HG03432 (cell line): ENCODE measurements at regions not wholly inside any gene's neighbourhood (a gene's known extent, or its start where the extent isn't known, plus 50 kb on each side); places are given as distances from the start of the nearest gene placed in this dataset.
"Not testable (repeated sequence)": the region's sequence is repeated elsewhere in the genome, so short reads cannot be mapped to it uniquely, and the experiment has no call there.

ENCODE experiments used
- ATAC-seq: cut with Tn5 transposase; IDR thresholded peaks from one replicate; pipeline ENCODE4 v1.9.1; 2021; ENCODE audit warnings: mild to moderate bottlenecking, moderate library complexity; ENCODE audit not compliant: unreplicated experiment

- peak; percentile 55 for ATAC-seq
Observed at GRCh38 chr20:6663104-6663503, 104.4 kb upstream of the BMP2 start.

GRCh38 chr20:6662309-6662708 is 105.2 kb upstream of the BMP2 start:
- no peak for ATAC-seq

- ATAC-seq: no peak
Observed at GRCh38 chr20:6660441-6660840, 107.0 kb upstream of the BMP2 start.

DNA sequence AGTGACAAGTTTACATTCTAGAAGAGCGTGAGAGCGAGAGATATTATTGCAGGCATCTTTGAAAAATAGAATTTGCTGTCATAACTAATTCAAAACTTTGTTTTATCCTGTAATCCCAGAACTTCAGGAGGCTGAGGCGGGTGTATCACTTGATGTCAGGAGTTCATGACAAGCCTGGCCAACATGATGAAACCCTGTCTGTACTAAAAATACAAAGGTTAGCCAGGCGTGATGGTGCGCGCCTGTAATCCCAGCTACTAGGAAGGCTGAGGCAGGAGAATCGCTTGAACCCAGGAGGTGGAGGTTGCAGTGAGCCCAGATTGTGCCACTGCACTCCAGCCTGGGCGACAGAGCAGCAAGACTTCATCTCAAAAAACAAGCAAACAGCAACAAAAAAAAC is 108.6 kb upstream of the BMP2 start:
- not testable (repeated sequence) for ATAC-seq

DNA sequence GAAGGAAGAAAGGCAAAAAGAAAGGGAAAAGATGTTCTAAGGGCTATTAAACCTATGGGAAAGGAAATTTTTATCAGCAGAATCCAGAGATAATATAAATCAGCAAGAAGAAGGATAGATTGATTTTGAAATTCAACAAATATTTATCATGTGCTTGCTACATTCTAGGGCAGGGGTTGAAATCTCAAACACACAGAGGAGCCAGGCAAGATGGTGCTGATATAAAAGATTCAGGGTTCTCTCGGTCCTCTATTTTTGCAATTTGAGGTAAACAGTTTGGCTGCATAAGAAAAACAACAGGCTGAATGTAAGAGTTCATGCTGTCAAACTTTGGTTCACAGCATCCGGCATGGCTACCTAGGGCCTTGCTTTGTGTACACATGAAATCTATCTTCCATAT is 109.6 kb upstream of the BMP2 start:
- ATAC-seq: no peak

DNA sequence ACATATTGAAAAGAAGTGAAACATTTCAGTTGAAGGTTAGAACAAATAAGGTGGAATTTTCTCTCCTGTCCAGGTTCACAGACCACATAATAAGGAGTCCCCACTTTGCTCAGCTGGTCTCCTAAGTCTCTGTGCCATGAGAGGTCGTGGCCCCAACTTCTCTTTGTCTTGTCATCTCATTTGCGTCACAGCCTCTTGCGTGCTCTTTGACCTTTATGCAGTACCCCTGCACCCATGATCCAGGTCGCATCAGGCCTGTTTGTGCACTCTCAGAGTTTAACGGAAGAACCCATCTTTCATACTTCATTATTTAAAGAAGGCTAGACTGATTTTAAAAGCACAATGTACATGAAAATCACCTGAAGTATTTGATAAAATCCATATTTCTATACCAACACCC is 110.4 kb upstream of the BMP2 start:
- ATAC-seq: no peak

- ATAC-seq: no peak
Observed at GRCh38 chr20:6654513-6655252, 112.8 kb upstream of the BMP2 start.

GRCh38 chr20:6651561-6651960 is 115.9 kb upstream of the BMP2 start:
- ATAC-seq: no peak

DNA sequence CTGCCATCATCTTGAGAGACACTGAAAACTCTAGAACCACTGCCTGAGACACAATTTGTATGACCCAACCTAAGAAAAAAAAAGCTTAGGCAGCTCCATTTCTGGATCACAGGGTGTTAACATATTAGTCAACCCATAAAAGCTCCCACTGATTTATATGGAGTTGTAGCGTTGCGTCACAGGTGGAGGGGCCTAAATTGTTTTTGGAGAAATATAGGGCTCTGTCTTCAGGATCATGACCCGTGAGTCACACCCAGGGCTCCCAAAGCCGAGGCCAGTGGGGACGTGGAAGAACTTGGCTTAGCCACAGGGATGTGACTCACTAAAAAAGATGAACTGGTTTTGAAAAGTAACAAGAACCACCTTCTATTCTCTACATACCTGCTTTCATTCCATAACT is 116.5 kb upstream of the BMP2 start:
- ATAC-seq: no peak

- ATAC-seq: no peak
Observed at GRCh38 chr20:6646021-6646636, 121.4 kb upstream of the BMP2 start.

- peak; percentile 42 for ATAC-seq
Observed at GRCh38 chr20:6644813-6645628, 122.5 kb upstream of the BMP2 start.

DNA sequence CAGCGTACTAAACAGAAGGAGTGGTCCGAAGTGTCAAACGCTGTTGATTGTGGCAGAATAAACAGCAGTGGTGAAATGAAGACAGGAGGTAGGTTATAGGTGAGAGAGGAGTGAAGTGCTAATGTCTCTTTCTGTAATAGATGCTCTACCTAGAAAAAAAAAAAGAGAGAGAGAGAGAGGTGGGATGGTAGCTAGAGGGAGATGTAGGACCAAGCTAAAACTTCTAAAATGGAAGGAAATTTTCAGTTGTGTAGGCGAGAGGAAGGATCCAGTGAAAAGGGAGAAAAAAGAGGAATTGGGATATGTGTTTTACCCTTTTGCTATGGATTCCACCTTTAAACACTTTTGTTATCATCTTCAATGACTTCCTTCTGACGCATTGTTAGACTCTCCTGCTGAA is 126.5 kb upstream of the BMP2 start:
- ATAC-seq: no peak

DNA sequence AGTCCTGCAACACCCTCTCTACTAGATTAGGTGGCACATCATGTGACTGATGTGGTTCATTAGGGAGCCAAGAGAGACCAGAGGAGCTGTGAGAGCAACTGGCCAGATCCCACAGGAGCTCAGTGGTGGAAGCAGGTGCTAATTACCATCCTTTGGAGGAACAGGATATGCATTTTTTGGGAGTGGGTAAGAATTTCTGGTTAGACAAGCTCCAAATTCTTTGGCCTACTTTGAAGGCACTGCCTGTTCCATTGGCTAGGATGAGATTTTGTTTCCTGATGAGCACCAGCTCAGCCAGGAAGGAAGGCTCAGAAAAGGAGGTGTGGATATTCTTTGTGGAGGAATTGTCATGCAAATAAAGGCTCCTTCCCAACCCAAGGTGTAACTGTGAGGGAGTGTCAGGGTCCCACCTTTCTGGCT is 130.3 kb upstream of the BMP2 start:
- ATAC-seq: no peak

DNA sequence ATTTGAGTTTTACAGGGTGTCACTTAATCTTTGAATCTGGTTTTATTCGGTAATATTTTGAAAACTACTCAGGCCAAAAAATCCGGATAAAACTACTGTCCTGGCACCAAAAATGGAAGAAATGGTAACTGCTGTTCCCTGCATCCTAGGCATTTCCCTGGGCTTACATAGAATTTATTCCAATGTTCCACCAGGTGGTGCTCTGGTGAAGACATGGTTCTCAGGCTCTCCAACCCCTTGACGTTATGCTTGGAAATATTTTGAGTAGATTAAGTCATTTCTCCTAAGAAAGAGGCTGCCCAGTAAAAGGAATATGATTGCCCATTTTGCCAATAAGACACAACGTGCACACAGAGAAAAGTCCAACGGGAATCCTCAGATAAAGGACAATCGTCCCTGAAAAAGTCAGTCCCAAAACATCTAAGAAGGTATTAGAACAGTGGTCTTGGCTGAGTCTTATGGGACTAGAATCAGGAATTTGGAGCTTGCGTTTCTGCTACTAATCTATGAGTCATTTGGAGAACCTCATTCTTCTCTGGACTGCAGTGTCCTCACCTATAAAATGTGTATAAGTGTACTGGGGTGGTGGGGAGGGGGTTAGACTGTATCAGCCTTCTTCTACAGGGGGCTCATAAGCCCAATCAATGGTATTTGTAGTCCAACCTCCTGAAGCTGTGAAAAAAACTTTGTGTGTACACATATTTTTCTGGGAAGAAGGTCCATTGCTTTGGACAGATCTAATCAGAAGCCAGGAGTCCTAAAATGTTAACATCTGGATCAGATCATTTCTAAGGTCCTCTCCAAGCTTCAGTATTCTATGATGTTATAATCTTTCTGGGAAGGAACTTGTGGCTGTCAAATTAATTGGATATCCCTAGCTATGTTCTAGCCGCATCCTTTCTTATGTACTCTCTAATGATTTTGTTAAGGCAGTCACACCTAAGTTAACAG is 131.0 kb upstream of the BMP2 start:
- no peak for ATAC-seq

DNA sequence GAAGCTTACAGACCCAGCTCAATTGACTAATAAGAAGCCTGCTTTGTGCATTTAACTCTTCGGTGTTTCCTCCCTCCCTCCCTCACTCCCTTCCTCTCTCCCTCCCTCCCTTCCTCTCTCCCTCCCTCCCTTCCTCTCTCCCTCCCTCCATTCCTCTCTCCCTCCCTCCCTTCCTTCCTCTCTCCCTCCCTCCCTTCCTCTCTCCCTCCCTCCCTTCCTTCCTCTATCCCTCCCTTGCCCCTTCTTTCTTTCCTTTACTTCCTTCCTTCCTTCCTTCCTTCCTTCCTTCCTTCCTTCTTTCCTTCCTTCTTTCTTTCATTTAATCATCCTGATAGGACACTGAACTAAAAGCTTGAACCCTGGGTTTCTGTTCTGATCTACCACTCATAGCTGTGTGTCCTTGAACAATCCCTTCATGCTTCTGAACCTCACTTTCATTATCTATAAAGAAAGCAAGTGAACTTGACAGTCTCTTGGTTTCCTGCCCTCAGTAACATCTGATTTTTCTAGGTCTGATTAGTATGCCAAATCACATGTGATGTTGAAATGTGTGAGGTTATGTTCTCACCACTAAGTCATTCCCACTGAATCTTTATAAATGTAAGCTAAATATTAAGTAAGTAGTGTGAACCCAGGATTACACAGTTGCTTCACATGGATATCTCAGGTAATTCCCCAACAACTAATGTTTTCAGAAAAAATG is 132.3 kb upstream of the BMP2 start:
- ATAC-seq: peak; percentile 68

DNA sequence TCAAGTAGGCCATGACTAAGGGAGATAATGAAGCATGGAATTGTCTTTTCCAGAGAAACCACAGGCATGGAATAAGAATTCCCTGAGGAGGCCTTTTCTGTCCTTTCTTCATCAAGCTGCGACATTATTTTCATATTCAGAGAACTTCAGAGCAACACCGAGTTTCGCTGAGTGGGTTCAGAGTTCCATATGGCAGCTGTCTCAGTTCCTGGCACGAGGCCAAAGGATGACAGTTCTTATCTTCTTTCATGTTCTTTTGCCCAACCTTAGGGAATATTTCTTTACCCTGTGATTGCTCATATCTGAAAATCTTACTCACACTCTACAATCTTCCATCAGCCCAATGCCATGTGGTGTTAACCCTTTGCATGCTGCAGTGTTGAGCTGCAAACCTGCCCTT is 135.3 kb upstream of the BMP2 start:
- ATAC-seq: peak; percentile 55

- no peak for ATAC-seq
Observed at GRCh38 chr20:6630514-6630913, 137.0 kb upstream of the BMP2 start.

DNA sequence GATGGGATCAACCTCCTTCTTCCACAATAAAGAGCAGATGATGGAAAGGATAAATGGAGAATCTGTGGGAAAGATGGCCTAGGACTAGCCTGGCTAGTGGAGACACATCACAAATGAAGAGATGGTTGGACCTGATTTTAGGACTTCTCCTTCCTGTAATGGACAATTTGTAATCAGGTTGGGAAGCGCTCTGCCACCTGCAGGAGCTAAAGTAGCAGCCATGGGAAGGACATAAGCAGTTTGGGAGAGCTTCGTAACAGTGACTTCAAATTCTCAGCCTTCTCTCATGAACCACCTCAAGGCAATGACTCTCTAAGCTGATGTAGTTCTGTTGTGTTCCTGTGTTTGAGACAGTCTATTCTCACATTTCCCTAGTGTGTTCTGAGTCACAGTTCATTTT is 137.9 kb upstream of the BMP2 start:
- ATAC-seq: no peak

- no peak for ATAC-seq
Observed at GRCh38 chr20:6626805-6627204, 140.7 kb upstream of the BMP2 start.

- ATAC-seq: peak; percentile 97
Observed at GRCh38 chr20:6623989-6624388, 143.5 kb upstream of the BMP2 start.
